H9 (cell line): ENCODE measurements at regions not wholly inside any gene's neighbourhood (a gene's known extent, or its start where the extent isn't known, plus 50 kb on each side); places are given as distances from the start of the nearest gene placed in this dataset.

Source experiments
- DNase-seq: peaks from one replicate; pipeline ENCODE4 v3.0.0-alpha.2; 2017
- H2AFZ ChIP-seq: one replicate; pipeline ENCODE4 v1.6.1; 2013; ENCODE audit warnings: mild to moderate bottlenecking, low read length, control low read depth, moderate library complexity
- H2AK5ac ChIP-seq: 2 replicates; pipeline ENCODE4 v1.6.1; 2013; ENCODE audit warnings: low read length, control low read depth, mixed read lengths; ENCODE audit not compliant: insufficient read length
- H2BK120ac ChIP-seq: one replicate; pipeline ENCODE4 v1.6.1; 2013; ENCODE audit warnings: low read depth, mild to moderate bottlenecking, low read length, control low read depth, inconsistent platforms; ENCODE audit not compliant: poor library complexity, severe bottlenecking
- H2BK12ac ChIP-seq: 2 replicates; pipeline ENCODE4 v1.6.1; 2013; ENCODE audit warnings: low read length, control low read depth, mixed read lengths, low read depth; ENCODE audit not compliant: insufficient read length
- H2BK15ac ChIP-seq: 2 replicates; pipeline ENCODE4 v1.6.1; 2013; ENCODE audit warnings: low read depth, low read length, control low read depth
- H2BK20ac ChIP-seq: one replicate; pipeline ENCODE4 v1.6.1; 2013; ENCODE audit warnings: low read depth, mild to moderate bottlenecking, low read length, control low read depth, inconsistent platforms; ENCODE audit not compliant: poor library complexity, severe bottlenecking
- H2BK5ac ChIP-seq: 2 replicates; pipeline ENCODE4 v1.6.1; 2013; ENCODE audit warnings: low read length, control low read depth, mixed read lengths; ENCODE audit not compliant: insufficient read length
- H3K14ac ChIP-seq: 2 replicates; pipeline ENCODE4 v1.6.1; 2013; ENCODE audit warnings: low read length, control low read depth; ENCODE audit not compliant: insufficient read depth
- H3K18ac ChIP-seq: 2 replicates; pipeline ENCODE4 v1.6.1; 2013; ENCODE audit warnings: low read depth, mild to moderate bottlenecking, mixed read lengths, low read length, control low read depth; ENCODE audit not compliant: insufficient read length
- H3K23ac ChIP-seq: 2 replicates; pipeline ENCODE4 v1.6.1; 2013; ENCODE audit warnings: low read length, control low read depth, mixed read lengths, low read depth; ENCODE audit not compliant: insufficient read length
- H3K23me2 ChIP-seq: 2 replicates; pipeline ENCODE4 v1.6.1; 2013; ENCODE audit warnings: low read depth, mild to moderate bottlenecking, mixed read lengths, low read length, control low read depth; ENCODE audit not compliant: insufficient read length, poor library complexity, severe bottlenecking
- H3K27ac ChIP-seq: 2 replicates; pipeline ENCODE4 v1.5.1; 2013; ENCODE audit warnings: low read length, control low read depth, mixed read lengths, low read depth; ENCODE audit not compliant: insufficient read length
- H3K27me3 ChIP-seq: 2 replicates; pipeline ENCODE4 v1.6.1; 2013; ENCODE audit warnings: low read length, control low read depth, inconsistent platforms; ENCODE audit not compliant: insufficient read depth
- H3K4ac ChIP-seq: 2 replicates; pipeline ENCODE4 v1.6.1; 2013; ENCODE audit warnings: low read depth, mild to moderate bottlenecking, control low read depth, inconsistent platforms, low read length, moderate library complexity
- H3K4me1 ChIP-seq: 2 replicates; pipeline ENCODE4 v1.6.1; 2013; ENCODE audit warnings: low read length, control low read depth, inconsistent platforms; ENCODE audit not compliant: insufficient read depth
- H3K4me2 ChIP-seq: 2 replicates; pipeline ENCODE4 v1.6.1; 2013; ENCODE audit warnings: low read length, control low read depth, mixed read lengths; ENCODE audit not compliant: insufficient read length, insufficient read depth
- H3K56ac ChIP-seq: 2 replicates; pipeline ENCODE4 v1.6.1; 2013; ENCODE audit warnings: low read depth, mild to moderate bottlenecking, mixed read lengths, low read length, control low read depth; ENCODE audit not compliant: insufficient read length
- H3K79me1 ChIP-seq: 2 replicates; pipeline ENCODE4 v1.6.1; 2013; ENCODE audit warnings: low read depth, mild to moderate bottlenecking, moderate library complexity, low read length, control low read depth, inconsistent platforms; ENCODE audit not compliant: insufficient read depth, poor library complexity, severe bottlenecking
- H3K79me2 ChIP-seq: 2 replicates; pipeline ENCODE4 v1.6.1; 2013; ENCODE audit warnings: low read length, control low read depth, inconsistent platforms; ENCODE audit not compliant: insufficient read depth
- H3K9ac ChIP-seq: 2 replicates; pipeline ENCODE4 v1.6.1; 2013; ENCODE audit warnings: low read length, control low read depth, mixed read lengths; ENCODE audit not compliant: insufficient read length; ENCODE audit errors: extremely low read depth
- H3K9me3 ChIP-seq: one replicate; pipeline ENCODE4 v1.6.1; 2013; ENCODE audit warnings: low read depth, low read length, inconsistent platforms; ENCODE audit not compliant: control insufficient read depth
- H3T11ph ChIP-seq: one replicate; pipeline ENCODE4 v1.6.1; 2013; ENCODE audit warnings: mild to moderate bottlenecking, low read length, control low read depth, inconsistent platforms
- H4K20me1 ChIP-seq: one replicate; pipeline ENCODE4 v1.6.1; 2013; ENCODE audit not compliant: control insufficient read depth, insufficient read length, insufficient read depth
- H4K5ac ChIP-seq: 2 replicates; pipeline ENCODE4 v1.6.1; 2013; ENCODE audit warnings: low read depth, mild to moderate bottlenecking, mixed read lengths, low read length, control low read depth; ENCODE audit not compliant: insufficient read length
- H4K8ac ChIP-seq: replicated peaks from 2 replicates; pipeline ENCODE4 v1.6.1; 2013; ENCODE audit warnings: low read length, control low read depth, mixed read lengths, low read depth; ENCODE audit not compliant: insufficient read length
- H4K91ac ChIP-seq: 2 replicates; pipeline ENCODE4 v1.6.1; 2013; ENCODE audit warnings: low read depth, mild to moderate bottlenecking, moderate library complexity, mixed read lengths, low read length, control low read depth; ENCODE audit not compliant: insufficient read length
- H3K27ac Mint-ChIP-seq, 3 experiments: 2 replicates in 2 of 3; 3 replicates in 1 of 3; pipeline ENCODE4 v1.8.0; 2020 to 2021; ENCODE audit warnings: mixed read lengths in 3 of 3, mild to moderate bottlenecking in 1 of 3, moderate library complexity in 1 of 3
- H3K27me3 Mint-ChIP-seq: 2 replicates; pipeline ENCODE4 v1.8.0; 2021; ENCODE audit warnings: low read depth, mild to moderate bottlenecking, moderate library complexity, mixed read lengths
- H3K36me3 Mint-ChIP-seq, 3 experiments: 2 replicates in 2 of 3; 3 replicates in 1 of 3; pipeline ENCODE4 v1.8.0; 2020 to 2021; ENCODE audit warnings: low read depth in 3 of 3, mixed read lengths in 3 of 3; ENCODE audit not compliant: insufficient read depth in 1 of 3
- H3K4me1 Mint-ChIP-seq, 2 experiments: 2 replicates each; pipeline ENCODE4 v1.8.0; 2020; ENCODE audit warnings: mixed read lengths in 2 of 2
- H3K4me3 Mint-ChIP-seq, 2 experiments: 2 replicates in 1 of 2; 3 replicates in 1 of 2; pipeline ENCODE4 v1.8.0; 2020 to 2021; ENCODE audit warnings: mild to moderate bottlenecking in 2 of 2, mixed read lengths in 2 of 2, moderate library complexity in 1 of 2
- H3K9me3 Mint-ChIP-seq, 2 experiments: 2 replicates in 1 of 2; 3 replicates in 1 of 2; pipeline ENCODE4 v1.8.0; 2020; ENCODE audit warnings: mild to moderate bottlenecking in 2 of 2, mixed read lengths in 2 of 2, moderate library complexity in 1 of 2
- CTCF ChIP-seq: fragments of 200-600 bp; sonication (generic); conservative IDR thresholded peaks from 3 replicates; pipeline ENCODE4 v1.8.0; 2021; ENCODE audit warnings: antibody characterized with exemption, mild to moderate bottlenecking
- WGBS: extraction: QIAGEN DNeasy Blood & Tissue Kit; methylation state at CpG from one replicate; pipeline ENCODE4 v1.1.7; 2013; ENCODE audit warnings: missing lambda C conversion rate, low lambda C conversion rate, mixed read lengths; ENCODE audit not compliant: insufficient read length; ENCODE audit errors: extremely low coverage; 5-methylcytosine and 5-hydroxymethylcytosine counted together

GRCh38 chr12:85644508-85644907, 191.7 kb downstream of the RASSF9 start:
- H3K9me3 ChIP-seq = no peaks in the 10 kb centered on the region
- no peak overlapping the region for H3K23ac ChIP-seq
- no peak overlapping the region for H3K4ac ChIP-seq
- Mint-ChIP-seq H3K9me3 (no peaks in the 10 kb centered on the region), H3K4me3 (no peak overlapping the region), H3K27ac (no peak overlapping the region), H3K36me3 (no peaks in the 10 kb centered on the region), H3K4me1 (peaks cover 16 to 18% of the 10 kb centered on the region in 2 experiments), H3K27me3 (no peaks in the 10 kb centered on the region)
- no peak overlapping the region for H3T11ph ChIP-seq
- no peak overlapping the region for H4K8ac ChIP-seq
- H3K9ac ChIP-seq = no peak overlapping the region
- no peaks in the 10 kb centered on the region; the same call in 1 of the 2 replicates for H3K4me1 ChIP-seq
- no peak overlapping the region for H3K4me2 ChIP-seq
- no peaks in the 10 kb centered on the region for H3K27me3 ChIP-seq
- no peak overlapping the region for H2BK120ac ChIP-seq
- no peak overlapping the region for H2BK12ac ChIP-seq
- no peak overlapping the region for H2BK20ac ChIP-seq
- no peak overlapping the region for H3K14ac ChIP-seq
- no peak overlapping the region for H3K27ac ChIP-seq
- no peak overlapping the region for H4K91ac ChIP-seq
- no peak overlapping the region for H3K18ac ChIP-seq
- H3K23me2 ChIP-seq = no peaks in the 10 kb centered on the region
- no peak overlapping the region for H2AK5ac ChIP-seq
- no peak for TF ChIP-seq CTCF
- no peak overlapping the region for H2BK5ac ChIP-seq
- H4K20me1 ChIP-seq = no peaks in the 10 kb centered on the region
- H3K56ac ChIP-seq = no peak overlapping the region
- no peak overlapping the region for H2AFZ ChIP-seq
- WGBS = no CpG with 5 or more reads among the region's 3 CpGs
- H4K5ac ChIP-seq = no peak overlapping the region
- H3K79me1 ChIP-seq = no peaks in the 10 kb centered on the region
- no peaks in the 10 kb centered on the region for H3K79me2 ChIP-seq
- H2BK15ac ChIP-seq = no peak overlapping the region
- no peak for DNase-seq
